SH-SY5Y (cell line): ENCODE measurements at regions not wholly inside any gene's neighbourhood (a gene's known extent, or its start where the extent isn't known, plus 50 kb on each side); places are given as distances from the start of the nearest gene placed in this dataset.

Experiments
- GATA2 ChIP-seq: IDR thresholded peaks from 2 replicates; pipeline ENCODE4 v1.6.1; 2011; ENCODE audit warnings: mild to moderate bottlenecking, low read depth, low read length
- GATA3 ChIP-seq: IDR thresholded peaks from 2 replicates; pipeline ENCODE4 v1.6.1; 2011; ENCODE audit warnings: low read depth, mild to moderate bottlenecking, low read length, moderate library complexity

DNA sequence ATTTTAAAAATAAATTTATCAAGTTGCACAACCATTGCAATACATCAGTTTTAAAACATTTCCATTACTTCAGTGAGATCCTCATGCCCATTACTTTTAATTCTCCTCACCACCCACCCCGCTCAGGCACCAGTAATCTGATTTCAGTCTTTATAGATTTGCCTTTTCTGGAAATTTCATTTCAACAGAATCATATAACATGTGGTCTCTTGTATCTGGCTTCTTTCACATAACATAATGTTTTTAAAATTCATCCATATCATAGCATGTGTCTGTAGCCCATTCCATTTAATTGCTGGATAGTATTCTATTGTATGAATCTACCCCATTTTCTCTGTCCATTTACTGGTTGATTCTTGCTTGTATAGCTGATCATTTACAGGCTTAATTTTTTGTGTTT is 110.3 kb upstream of the TMEM108 start:
- TF ChIP-seq GATA2 = no peak
- TF ChIP-seq GATA3 = no peak
